HG02798 (cell line): ENCODE measurements at regions not wholly inside any gene's neighbourhood (a gene's known extent, or its start where the extent isn't known, plus 50 kb on each side); places are given as distances from the start of the nearest gene placed in this dataset.

Experiments
- ATAC-seq: cut with Tn5 transposase; IDR thresholded peaks from one replicate; pipeline ENCODE4 v1.9.1; 2021; ENCODE audit warnings: mild to moderate bottlenecking; ENCODE audit not compliant: unreplicated experiment, poor library complexity

GRCh38 chr10:111429288-111430028 is 352.6 kb downstream of the ADRA2A start:
- ATAC-seq: no peak

GRCh38 chr10:111430070-111430469 is 353.2 kb downstream of the ADRA2A start:
- no peak for ATAC-seq

DNA sequence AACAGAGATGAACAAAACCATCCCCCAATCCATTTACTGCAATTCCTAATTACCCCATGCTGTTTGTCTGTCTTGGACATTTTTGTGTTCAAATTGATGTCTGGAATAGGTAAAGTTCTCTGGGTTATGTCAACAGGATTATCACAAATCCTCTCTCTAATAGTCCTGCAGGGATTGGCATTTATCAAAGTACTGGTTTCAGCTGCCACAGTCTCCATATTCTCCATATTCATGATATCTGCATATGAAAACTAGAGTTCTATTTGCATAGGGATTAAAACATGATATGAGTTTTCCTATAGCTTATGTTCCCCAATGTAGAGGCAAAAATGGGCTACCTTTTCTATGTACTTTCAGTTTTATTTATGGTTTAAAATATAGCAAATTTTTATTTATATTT is 355.8 kb downstream of the ADRA2A start:
- ATAC-seq: no peak

DNA sequence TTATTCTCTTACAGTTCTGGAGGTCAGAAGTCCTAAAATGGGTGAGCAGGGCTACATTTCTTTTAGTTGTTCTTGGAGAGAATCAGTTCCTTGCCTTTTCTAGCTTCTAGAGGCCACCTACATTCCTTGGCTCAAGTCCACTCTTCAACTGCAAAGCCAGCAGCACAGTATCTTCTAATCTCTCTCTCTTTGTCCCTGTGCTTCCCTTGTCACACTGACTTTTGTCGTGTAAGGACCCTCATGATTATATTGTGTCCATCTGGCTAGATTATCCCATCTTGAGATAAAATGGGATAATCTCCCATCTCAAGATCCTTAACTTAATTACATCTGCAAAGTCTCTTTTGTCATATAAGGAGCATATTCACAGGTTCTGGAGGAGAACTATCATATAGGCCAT is 359.0 kb downstream of the ADRA2A start:
- ATAC-seq: no peak

DNA sequence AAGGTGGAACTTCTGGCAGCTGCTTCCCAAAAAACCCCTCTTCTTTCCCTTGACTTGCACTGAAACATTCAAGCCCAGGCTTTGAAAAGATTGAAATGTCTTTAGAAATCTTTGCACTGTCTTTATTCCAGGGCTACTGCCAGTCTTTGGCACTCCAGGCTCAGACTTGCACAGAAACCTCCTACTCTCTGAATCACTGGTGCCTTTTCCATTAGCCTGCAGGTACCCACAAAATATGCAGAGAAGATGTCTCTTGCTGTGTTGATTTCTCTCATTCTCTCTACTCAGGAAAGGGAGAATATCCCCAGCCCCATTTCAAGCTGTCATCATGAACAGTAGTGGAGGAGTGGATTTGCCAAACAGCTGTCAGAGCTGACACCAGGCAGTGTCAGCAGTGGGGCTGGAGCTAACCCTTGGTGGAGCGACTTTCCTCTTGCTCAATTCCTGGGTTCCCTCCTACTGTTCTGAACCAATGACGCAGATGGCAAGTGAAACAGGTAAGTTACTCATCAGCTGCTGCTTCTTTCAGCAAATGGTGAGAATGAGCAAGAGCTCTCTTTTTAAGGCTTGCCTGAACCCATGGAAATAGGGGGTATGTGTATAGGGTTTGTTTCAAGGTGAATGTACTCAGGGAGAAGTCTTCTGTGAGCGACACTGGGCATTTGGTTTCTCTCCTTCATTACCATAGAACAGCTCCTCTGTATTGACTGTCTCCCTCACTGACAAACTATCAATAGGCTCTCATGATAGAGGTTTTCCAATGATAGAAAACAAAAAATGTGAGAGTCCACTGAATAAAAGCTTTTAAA is 362.4 kb downstream of the ADRA2A start:
- ATAC-seq: no peak

DNA sequence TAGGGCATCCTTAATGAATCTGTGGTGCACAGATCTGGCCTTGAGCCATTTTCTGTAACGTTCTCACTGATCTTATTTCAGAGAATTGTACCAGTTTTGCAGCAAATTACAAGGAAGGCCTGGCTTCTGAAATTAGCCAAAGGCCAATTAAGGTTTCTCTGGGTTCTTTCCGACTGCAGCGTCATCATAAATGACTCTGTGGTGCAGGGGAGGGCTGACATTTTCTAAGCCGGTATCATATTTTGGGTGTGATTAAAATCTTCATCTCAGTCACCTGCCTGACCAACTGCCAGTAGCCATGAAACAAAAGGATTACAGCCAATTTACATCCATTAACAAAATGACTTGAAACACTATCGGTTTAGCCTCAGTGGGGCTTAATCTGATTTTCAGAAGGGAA is 363.7 kb downstream of the ADRA2A start:
- no peak for ATAC-seq

- no peak for ATAC-seq
These were observed 368.8 kb downstream of the ADRA2A start for GRCh38 chr10:111445667-111446066.

GRCh38 chr10:111446966-111447365 is 370.1 kb downstream of the ADRA2A start:
- ATAC-seq: no peak

DNA sequence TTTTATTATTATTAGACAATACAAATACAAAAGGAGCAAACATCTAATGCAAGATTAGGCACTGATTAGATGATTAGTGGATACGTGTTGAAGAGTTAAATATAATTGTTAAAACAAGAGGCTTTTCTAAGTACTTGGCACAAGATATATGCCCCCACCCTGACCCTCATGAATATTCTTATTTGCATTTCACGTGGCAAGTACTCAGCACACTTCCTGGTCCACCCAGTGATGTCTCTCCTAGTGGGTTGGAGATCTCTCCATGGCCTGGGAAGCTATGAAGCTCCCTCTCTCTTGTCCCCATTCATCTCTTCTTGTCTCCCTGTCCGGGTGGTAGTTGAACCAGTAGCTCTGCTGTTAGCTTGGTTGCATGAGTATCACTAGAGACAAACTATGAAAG is 375.3 kb downstream of the ADRA2A start:
- ATAC-seq: no peak

GRCh38 chr10:111455776-111456426 is 379.1 kb downstream of the ADRA2A start:
- ATAC-seq: no peak

GRCh38 chr10:111458256-111458655 is 381.4 kb downstream of the ADRA2A start:
- no peak for ATAC-seq

DNA sequence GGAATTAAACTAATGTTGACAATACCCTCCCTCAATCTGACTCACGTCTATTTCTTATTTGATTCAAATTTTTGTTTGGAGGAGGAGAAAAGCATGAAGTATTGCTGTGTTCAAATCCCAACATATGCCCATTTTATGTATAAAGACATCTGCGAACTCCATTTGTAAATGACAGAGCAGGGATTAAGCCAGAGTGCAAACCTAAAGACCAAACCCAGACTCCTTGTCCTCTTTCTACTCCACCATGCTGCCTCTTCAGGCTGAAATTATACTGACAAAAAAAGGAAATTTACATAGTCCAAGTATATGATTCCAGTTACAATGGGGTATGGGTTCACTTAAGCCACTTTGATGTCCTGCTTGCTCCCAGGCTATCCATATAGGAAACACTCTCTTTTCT is 383.1 kb downstream of the ADRA2A start:
- ATAC-seq: no peak

DNA sequence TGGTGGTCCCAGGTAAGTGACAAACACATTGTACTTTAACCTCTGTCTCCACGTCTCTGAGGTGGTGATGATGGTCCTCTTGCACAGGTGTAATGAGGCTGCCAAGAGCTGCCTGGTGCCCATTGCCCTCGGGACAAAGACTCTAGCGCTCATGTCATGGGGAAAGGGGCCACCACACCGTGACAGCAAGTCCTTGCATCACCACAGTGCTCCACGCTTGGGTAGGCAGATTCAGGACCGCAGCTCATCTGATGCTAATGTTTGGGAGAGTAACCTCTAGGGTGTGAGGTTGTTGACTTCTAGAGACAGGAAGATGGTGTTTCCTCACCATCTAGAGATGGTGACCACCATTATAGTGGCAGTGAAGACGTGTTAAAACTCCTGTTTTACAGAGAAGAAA is 395.6 kb downstream of the ADRA2A start:
- no peak for ATAC-seq

- no peak for ATAC-seq
These were observed 396.5 kb downstream of the ADRA2A start for GRCh38 chr10:111473361-111473760.

- ATAC-seq: no peak
These were observed 398.0 kb downstream of the ADRA2A start for GRCh38 chr10:111474786-111475185.

- ATAC-seq: no peak
These were observed 398.9 kb downstream of the ADRA2A start for GRCh38 chr10:111475720-111476119.

DNA sequence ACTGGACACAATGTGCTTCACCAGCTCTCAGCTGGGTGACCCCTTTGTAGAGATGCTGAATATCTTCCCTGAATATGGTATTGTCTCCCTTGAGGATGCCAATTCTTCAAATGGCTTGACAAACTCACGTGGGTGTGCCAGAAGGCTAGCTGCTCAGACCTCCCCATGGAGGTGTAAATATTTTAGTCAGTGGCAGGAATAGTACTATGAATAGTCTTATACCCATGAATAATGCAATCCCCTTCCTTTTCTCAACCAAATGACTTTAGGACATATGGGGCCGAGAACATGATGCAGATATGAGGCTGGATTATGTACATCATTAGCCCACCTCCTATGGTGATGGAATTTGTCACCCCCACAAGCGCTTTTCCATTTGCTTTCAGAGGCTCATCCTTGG is 401.8 kb downstream of the ADRA2A start:
- no peak for ATAC-seq

DNA sequence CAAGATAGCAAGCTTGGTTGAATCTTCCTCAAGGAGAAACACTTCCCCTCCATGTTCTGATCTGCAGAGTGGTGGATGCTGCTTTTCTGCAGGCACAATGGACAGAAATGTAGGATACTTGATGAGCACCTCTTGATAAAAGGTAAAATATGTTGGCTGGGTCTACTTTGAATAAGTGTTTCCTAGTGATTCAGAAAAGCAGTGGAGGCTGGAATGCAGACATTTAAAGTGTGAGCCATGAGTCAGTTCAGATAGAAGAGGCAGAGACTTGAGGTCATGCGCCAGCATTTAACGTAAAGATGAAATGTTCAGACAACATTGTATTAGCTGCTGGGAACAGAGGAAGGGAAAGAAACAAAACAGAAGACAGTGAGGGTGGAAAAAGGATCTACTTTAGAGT is 403.1 kb downstream of the ADRA2A start:
- ATAC-seq: no peak

GRCh38 chr10:111481261-111481826 is 404.5 kb downstream of the ADRA2A start:
- ATAC-seq: no peak

- ATAC-seq: no peak
These were observed 405.0 kb downstream of the ADRA2A start for GRCh38 chr10:111481866-111482265.

DNA sequence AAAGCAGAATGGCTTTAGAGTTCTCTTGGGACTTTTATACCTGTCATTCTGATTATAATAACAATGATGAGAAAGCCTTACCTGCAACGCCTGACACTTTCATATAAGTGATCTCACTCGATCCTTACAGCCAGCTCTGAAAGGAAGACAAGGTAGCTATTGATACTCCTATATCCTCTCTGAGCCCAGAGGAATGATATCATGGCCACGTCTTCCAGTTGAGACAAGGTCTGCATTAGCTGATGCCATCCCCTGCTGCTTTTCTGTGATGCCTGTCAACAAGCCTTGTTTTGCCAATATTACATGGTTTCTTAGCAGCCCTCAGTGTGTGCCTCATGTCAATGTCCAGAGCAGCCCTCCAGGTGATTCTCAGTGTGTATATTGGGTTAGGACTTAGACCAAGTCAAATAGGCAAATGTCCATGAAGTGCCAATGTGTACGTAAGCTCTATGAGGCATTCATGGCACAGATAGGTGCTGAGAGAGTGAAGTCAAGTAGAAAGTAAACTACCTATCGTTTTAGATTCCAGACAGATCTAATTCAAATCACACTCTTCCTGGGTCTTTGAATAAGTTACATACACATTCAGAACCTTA is 405.9 kb downstream of the ADRA2A start:
- ATAC-seq: no peak
